ENCODE measurements at regions not wholly inside any gene's neighbourhood (a gene's known extent, or its start where the extent isn't known, plus 50 kb on each side); places are given as distances from the start of the nearest gene placed in this dataset.

DNA sequence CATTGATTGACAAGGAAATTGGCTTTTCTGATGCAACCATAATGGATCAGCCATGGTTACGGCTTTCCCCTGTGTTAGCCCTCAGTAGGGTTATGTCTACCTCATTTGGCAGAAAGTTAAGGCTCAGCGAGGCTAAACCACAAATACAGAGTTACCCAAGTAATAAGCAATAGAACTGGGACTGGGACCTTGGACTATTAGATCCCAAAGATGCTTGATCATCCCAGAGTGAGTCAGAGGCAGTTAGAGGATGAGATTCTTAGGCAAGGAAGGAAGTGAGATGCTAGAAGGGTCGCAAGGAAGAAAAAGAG is 401.4 kb downstream of the TNS3 start:
- Histone ChIP-seq H3K4me3 (ENCODE audit: control extremely low read depth in 1 of 5, extremely low read depth in 1 of 5, insufficient read depth in 1 of 5, low read depth in 2 of 5, low read length in 4 of 5) (no peak overlapping the region), H3K27me3 (replicated peaks in 1 of 4; ENCODE audit: control extremely low read depth in 1 of 4, control insufficient read depth in 3 of 4, insufficient read depth in 4 of 4, low read length in 3 of 4) (peaks cover 0 to 2% (median 0%) of the 10 kb centered on the region in 4 experiments), H3K9ac (ENCODE audit: low read length) (no peak overlapping the region), H3K36me3 (replicated peaks in 1 of 2; ENCODE audit: control extremely low read depth in 1 of 2, control insufficient read depth in 1 of 2, extremely low read depth in 1 of 2, insufficient read depth in 2 of 2, low read length in 1 of 2) (no peaks in the 10 kb centered on the region), H3K9me3 (ENCODE audit: control extremely low read depth in 1 of 3, control insufficient read depth in 2 of 3, insufficient read depth in 1 of 3, low read length in 2 of 3) (peaks cover 0 to 9% (median 2%) of the 10 kb centered on the region in 3 donors), H4K20me1 (ENCODE audit: control insufficient read depth, insufficient read depth, low read length, poor library complexity, severe bottlenecking) (no peaks in the 10 kb centered on the region), H2AFZ (ENCODE audit: insufficient read depth, low read depth, low read length, poor library complexity, severe bottlenecking) (no peak overlapping the region), H3K79me2 (ENCODE audit: control insufficient read depth, insufficient read depth, low read length) (no peaks in the 10 kb centered on the region), H3K4me2 (replicated peaks; ENCODE audit: low read depth, low read length, poor library complexity, severe bottlenecking) (no peak overlapping the region), H3K4me1 (ENCODE audit: control insufficient read depth in 2 of 2, insufficient read depth in 2 of 2, low read length in 2 of 2) (peaks cover 0 to 10% of the 10 kb centered on the region in 2 donors), H3K27ac (ENCODE audit: low read length in 2 of 2) (no peak overlapping the region)
- POLR2A ChIA-PET: no interaction called here
- H3K27me3 Mint-ChIP-seq: peaks cover 17% of the 10 kb centered on the region
- peaks cover 11% of the 10 kb centered on the region for H3K4me1 Mint-ChIP-seq
- TF ChIP-seq, protein P1, sequence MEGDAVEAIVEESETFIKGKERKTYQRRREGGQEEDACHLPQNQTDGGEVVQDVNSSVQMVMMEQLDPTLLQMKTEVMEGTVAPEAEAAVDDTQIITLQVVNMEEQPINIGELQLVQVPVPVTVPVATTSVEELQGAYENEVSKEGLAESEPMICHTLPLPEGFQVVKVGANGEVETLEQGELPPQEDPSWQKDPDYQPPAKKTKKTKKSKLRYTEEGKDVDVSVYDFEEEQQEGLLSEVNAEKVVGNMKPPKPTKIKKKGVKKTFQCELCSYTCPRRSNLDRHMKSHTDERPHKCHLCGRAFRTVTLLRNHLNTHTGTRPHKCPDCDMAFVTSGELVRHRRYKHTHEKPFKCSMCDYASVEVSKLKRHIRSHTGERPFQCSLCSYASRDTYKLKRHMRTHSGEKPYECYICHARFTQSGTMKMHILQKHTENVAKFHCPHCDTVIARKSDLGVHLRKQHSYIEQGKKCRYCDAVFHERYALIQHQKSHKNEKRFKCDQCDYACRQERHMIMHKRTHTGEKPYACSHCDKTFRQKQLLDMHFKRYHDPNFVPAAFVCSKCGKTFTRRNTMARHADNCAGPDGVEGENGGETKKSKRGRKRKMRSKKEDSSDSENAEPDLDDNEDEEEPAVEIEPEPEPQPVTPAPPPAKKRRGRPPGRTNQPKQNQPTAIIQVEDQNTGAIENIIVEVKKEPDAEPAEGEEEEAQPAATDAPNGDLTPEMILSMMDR (IDR thresholded peaks at IDR 0.05): peak; percentile 12
- no peak for TF ChIP-seq EZH2 (IDR thresholded peaks at IDR 0.05; ENCODE audit: borderline replicate concordance, insufficient read depth, low read depth, low read length, poor library complexity, severe bottlenecking)
- ATAC-seq (ENCODE audit: low read depth) (no peak), DNase-seq (no peak)
- CTCF ChIA-PET: interaction anchor here (0.8 to 5.2 kb wide), 10 partner anchors 8 to 1290 kb away, joined by 3 to 46 read pairs (median 5); partner anchors contain the start of gene IGFBP3
- H3K4me3 Mint-ChIP-seq: no peak overlapping the region
- intact Hi-C loops (cut with micrococcal nuclease): no loop called here
- 33% methylated on average over 1 of the region's 3 CpGs for WGBS (ENCODE audit: insufficient coverage)
- H3K27ac Mint-ChIP-seq: no peak overlapping the region
- peaks cover 4% of the 10 kb centered on the region for H3K9me3 Mint-ChIP-seq (ENCODE audit: insufficient read depth)

DNA sequence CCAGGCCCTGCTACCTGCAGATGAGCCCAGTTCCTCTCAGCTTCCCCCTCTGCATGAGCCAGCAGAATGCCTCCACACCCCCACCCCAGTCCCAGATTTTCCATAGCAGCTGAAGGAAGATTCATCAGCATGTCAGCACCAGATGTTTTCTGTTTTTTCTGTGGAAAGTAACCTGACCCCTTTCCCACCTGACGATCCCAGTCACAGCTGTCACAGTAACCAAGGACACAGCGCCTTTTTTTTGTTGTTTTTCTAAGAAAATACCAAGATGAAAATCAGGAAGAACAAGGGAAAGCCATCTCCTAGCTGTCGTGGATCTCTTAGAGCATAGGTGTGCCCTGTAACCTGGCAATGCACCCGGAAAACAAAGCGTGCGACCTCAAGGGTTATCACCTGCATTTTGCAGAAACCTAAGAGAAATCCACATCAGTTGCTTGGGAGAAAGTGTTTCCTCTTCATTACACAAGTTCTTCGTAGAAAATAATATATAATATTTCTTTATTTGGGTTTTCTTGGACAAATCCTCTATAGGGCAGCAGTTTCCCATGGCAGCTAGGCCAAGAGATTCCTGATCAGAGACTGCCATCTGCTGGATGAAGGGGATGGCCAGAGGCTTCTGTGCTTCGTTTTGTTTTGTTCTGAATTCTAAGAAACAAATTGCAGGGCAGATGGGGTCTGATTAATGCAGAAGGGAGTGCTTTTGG is 401.9 kb downstream of the TNS3 start:
- H3K4me2 ChIP-seq (replicated peaks; ENCODE audit: low read depth, low read length, poor library complexity, severe bottlenecking): no peak overlapping the region
- CTCF ChIA-PET: interaction anchor here (0.8 to 5.2 kb wide), 9 partner anchors 8 to 1289 kb away, joined by 3 to 46 read pairs (median 5); partner anchors contain the start of gene IGFBP3

More for the DNA sequence above, 401.9 kb downstream of the TNS3 start:
- no peak overlapping the region for H3K4me3 Mint-ChIP-seq
- DNase-seq (peak; percentile 68), ATAC-seq (ENCODE audit: low read depth) (no peak)
- no peak overlapping the region for H3K27ac Mint-ChIP-seq
- Histone ChIP-seq H3K4me3 (ENCODE audit: control extremely low read depth in 1 of 5, extremely low read depth in 1 of 5, insufficient read depth in 1 of 5, low read depth in 2 of 5, low read length in 4 of 5) (no peak overlapping the region), H3K9ac (ENCODE audit: low read length) (no peak overlapping the region), H3K4me1 (ENCODE audit: control insufficient read depth in 2 of 2, insufficient read depth in 2 of 2, low read length in 2 of 2) (peaks cover 0 to 8% of the 10 kb centered on the region in 2 donors), H3K27me3 (replicated peaks in 1 of 4; ENCODE audit: control extremely low read depth in 1 of 4, control insufficient read depth in 3 of 4, insufficient read depth in 4 of 4, low read length in 3 of 4) (peaks cover 0 to 2% (median 0%) of the 10 kb centered on the region in 4 experiments), H3K9me3 (ENCODE audit: control extremely low read depth in 1 of 3, control insufficient read depth in 2 of 3, insufficient read depth in 1 of 3, low read length in 2 of 3) (peaks cover 0 to 12% (median 3%) of the 10 kb centered on the region in 3 donors), H3K27ac (ENCODE audit: low read length in 2 of 2) (no peak overlapping the region), H3K36me3 (replicated peaks in 1 of 2; ENCODE audit: control extremely low read depth in 1 of 2, control insufficient read depth in 1 of 2, extremely low read depth in 1 of 2, insufficient read depth in 2 of 2, low read length in 1 of 2) (no peaks in the 10 kb centered on the region), H3K79me2 (ENCODE audit: control insufficient read depth, insufficient read depth, low read length) (no peaks in the 10 kb centered on the region), H4K20me1 (ENCODE audit: control insufficient read depth, insufficient read depth, low read length, poor library complexity, severe bottlenecking) (no peaks in the 10 kb centered on the region), H2AFZ (ENCODE audit: insufficient read depth, low read depth, low read length, poor library complexity, severe bottlenecking) (no peak overlapping the region)
- TF ChIP-seq EZH2 (IDR thresholded peaks at IDR 0.05; ENCODE audit: borderline replicate concordance, insufficient read depth, low read depth, low read length, poor library complexity, severe bottlenecking): no peak
- TF ChIP-seq, protein P1 (IDR thresholded peaks at IDR 0.05): peak; percentile 75
- H3K4me1 Mint-ChIP-seq: peaks cover 8% of the 10 kb centered on the region
- H3K27me3 Mint-ChIP-seq: peaks cover 17% of the 10 kb centered on the region
- intact Hi-C loops (cut with micrococcal nuclease): no loop called here
- peaks cover 6% of the 10 kb centered on the region for H3K9me3 Mint-ChIP-seq (ENCODE audit: insufficient read depth)
- 50% methylated on average over 2 of the region's 8 CpGs for WGBS (ENCODE audit: insufficient coverage)
- POLR2A ChIA-PET: no interaction called here
